Fibroblast of the aortic adventitia (primary cell): ENCODE measurements at regions not wholly inside any gene's neighbourhood (a gene's known extent, or its start where the extent isn't known, plus 50 kb on each side); places are given as distances from the start of the nearest gene placed in this dataset.
"Not testable (repeated sequence)": the region's sequence is repeated elsewhere in the genome, so short reads cannot be mapped to it uniquely, and the experiment has no call there.

Experiments
- DNase-seq: peaks from one replicate; pipeline ENCODE4 v3.0.0-alpha.2; 2010; ENCODE audit warnings: low read depth
- H3K4me3 ChIP-seq: 2 replicates; pipeline ENCODE4 v1.5.1; 2011; ENCODE audit warnings: low read depth, mild to moderate bottlenecking, control low read depth, low read length, moderate library complexity
- CTCF ChIP-seq: IDR thresholded peaks from 2 replicates; pipeline ENCODE4 v1.5.1; 2011; ENCODE audit warnings: mild to moderate bottlenecking, low read length, control low read depth, inconsistent platforms; ENCODE audit not compliant: insufficient read depth

DNA sequence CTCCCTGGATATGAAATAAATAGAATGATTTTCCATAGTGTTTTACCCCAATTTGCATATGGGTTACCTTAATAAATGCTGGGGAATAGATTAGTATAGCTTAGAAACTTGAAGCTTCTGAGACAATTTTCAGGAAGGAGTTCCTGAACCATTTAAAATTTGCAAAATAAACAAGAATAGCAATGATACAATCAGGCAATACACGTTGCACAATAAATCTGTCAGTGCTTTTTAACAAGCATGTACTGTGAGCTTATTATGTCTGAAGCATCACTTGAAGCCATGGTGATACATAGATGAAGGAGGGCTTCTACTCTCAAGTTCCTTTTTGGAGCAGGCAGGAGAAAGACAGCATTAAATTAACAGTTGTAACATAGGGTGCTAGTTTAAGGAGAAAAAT lies 84.2 kb upstream of the WDFY3 start:
- TF ChIP-seq CTCF, result no peak
- no peak for DNase-seq
- no peak overlapping the region for H3K4me3 ChIP-seq

GRCh38 chr4:85051526-85051925 lies 85.0 kb upstream of the WDFY3 start:
- no peak for TF ChIP-seq CTCF
- no peak overlapping the region for H3K4me3 ChIP-seq
- no peak for DNase-seq

DNA sequence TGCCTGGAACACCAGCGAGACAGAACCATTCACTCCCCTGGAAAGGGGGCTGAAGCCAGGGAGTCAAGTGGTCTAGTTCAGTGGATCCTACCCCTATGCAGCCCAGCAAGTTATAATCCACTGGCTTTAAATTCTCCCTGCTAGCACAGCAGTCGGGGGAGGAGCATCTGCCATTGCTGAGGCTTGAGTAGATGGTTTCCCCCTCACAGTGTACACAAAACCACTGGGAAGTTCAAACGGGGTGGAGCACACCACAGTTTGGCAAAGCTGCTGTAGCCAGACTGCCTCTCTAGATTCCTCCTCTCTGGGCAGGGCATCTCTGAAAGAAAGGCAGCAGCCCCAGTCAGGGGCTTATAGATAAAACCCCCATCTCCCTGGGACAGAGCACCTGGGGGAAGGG lies 88.4 kb upstream of the WDFY3 start:
- not testable (repeated sequence) for H3K4me3 ChIP-seq, DNase-seq

- H3K4me3 ChIP-seq, result no peak overlapping the region
- DNase-seq, result no peak
- no peak for TF ChIP-seq CTCF
Observed at GRCh38 chr4:85058551-85058950, 92.1 kb upstream of the WDFY3 start.

DNA sequence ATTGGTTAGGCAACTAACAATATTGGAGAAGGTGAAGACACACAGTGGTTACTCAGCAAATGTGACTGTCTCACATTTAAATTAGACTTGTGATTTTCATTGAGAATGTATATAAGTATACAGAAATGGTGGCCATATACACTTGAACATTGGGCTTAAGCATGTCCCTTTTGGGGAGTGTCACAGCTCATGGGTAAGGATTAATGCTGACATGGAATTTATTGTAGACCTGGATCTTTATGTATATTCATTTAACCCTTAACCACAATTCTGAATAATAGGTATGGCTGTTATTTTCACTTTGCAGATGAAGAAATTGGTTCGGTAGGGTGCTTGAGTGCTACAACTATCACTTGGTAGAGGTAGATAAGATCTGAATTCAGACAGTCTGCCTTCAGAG lies 95.5 kb upstream of the WDFY3 start:
- no peak for DNase-seq
- TF ChIP-seq CTCF, result no peak
- H3K4me3 ChIP-seq, result no peak overlapping the region

GRCh38 chr4:85062466-85062865 lies 96.0 kb upstream of the WDFY3 start:
- no peak for DNase-seq
- TF ChIP-seq CTCF, result no peak
- H3K4me3 ChIP-seq, result no peak overlapping the region

DNA sequence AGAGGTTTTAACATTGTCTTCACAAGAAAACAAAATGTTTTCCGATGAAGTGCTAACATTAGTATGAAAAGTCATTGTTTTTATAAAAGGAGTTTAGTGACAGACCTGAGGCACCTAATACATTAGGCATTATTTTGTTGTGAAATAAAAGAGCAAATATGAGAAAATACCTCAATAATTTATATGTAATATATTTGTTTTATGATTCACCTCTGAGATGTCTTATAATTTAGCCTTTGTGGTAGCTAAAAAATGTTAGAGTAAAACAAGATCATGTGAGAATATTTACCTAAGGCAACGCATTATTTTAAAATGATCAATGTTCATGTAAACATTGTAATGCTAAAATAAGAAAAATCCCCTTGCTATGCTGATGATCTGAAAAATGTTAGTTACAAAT lies 100.9 kb upstream of the WDFY3 start:
- no peak for DNase-seq
- no peak overlapping the region for H3K4me3 ChIP-seq
- TF ChIP-seq CTCF, result no peak
